Muscle layer of colon (tissue), 2 donors: ENCODE measurements at regions not wholly inside any gene's neighbourhood (a gene's known extent, or its start where the extent isn't known, plus 50 kb on each side); places are given as distances from the start of the nearest gene placed in this dataset.

ENCODE experiments used
- H3K27ac ChIP-seq: one replicate; pipeline ENCODE4 v1.7.0; 2013; ENCODE audit warnings: low read depth, mild to moderate bottlenecking, low read length, moderate library complexity
- H3K27me3 ChIP-seq, 2 donors: one replicate each; pipeline ENCODE4 v1.7.0; 2013; ENCODE audit warnings: low read length in 2 of 2, mild to moderate bottlenecking in 2 of 2; ENCODE audit not compliant: insufficient read depth in 2 of 2, control insufficient read depth in 1 of 2
- H3K36me3 ChIP-seq: one replicate; pipeline ENCODE4 v1.7.0; 2013; ENCODE audit warnings: mild to moderate bottlenecking, low read length; ENCODE audit not compliant: insufficient read depth
- H3K4me1 ChIP-seq: one replicate; pipeline ENCODE4 v1.7.0; 2013; ENCODE audit warnings: mild to moderate bottlenecking, low read length; ENCODE audit not compliant: insufficient read depth
- H3K4me3 ChIP-seq, 2 donors: one replicate each; pipeline ENCODE4 v1.7.0; 2013; ENCODE audit warnings: low read length in 2 of 2, low read depth in 1 of 2, mild to moderate bottlenecking in 1 of 2, moderate library complexity in 1 of 2
- H3K9ac ChIP-seq: one replicate; pipeline ENCODE4 v1.7.0; 2013; ENCODE audit warnings: low read length
- H3K9me3 ChIP-seq: one replicate; pipeline ENCODE4 v1.7.0; 2013; ENCODE audit warnings: mild to moderate bottlenecking, low read length
- donor health status: abdominal sarcoma.
- donor health status: Adenocarcinoma of cecum.

- H3K9ac ChIP-seq = no peak overlapping the region
- H3K36me3 ChIP-seq = no peaks in the 10 kb centered on the region
- H3K27me3 ChIP-seq = no peaks in the 10 kb centered on the region
These were observed 809.9 kb upstream of the RGS18 start for GRCh38 chr1:191348328-191348727.

GRCh38 chr1:191350938-191351337, 807.3 kb upstream of the RGS18 start:
- no peaks in the 10 kb centered on the region for H3K9me3 ChIP-seq
- no peaks in the 10 kb centered on the region for H3K36me3 ChIP-seq
- no peak overlapping the region for H3K9ac ChIP-seq
- H3K27ac ChIP-seq = no peak overlapping the region
- H3K4me3 ChIP-seq = no peak overlapping the region
- no peaks in the 10 kb centered on the region for H3K27me3 ChIP-seq
- no peaks in the 10 kb centered on the region for H3K4me1 ChIP-seq

More at GRCh38 chr1:191348328-191348727, 809.9 kb upstream of the RGS18 start:
- Histone ChIP-seq H3K4me1 (no peaks in the 10 kb centered on the region), H3K9me3 (no peaks in the 10 kb centered on the region), H3K27ac (no peak overlapping the region), H3K4me3 (no peak overlapping the region)

- no peak overlapping the region for H3K4me3 ChIP-seq
- no peaks in the 10 kb centered on the region for H3K36me3 ChIP-seq
- no peak overlapping the region for H3K27ac ChIP-seq
- H3K9ac ChIP-seq = no peak overlapping the region
- no peaks in the 10 kb centered on the region for H3K9me3 ChIP-seq
- no peaks in the 10 kb centered on the region for H3K4me1 ChIP-seq
- no peaks in the 10 kb centered on the region for H3K27me3 ChIP-seq
These were observed 799.5 kb upstream of the RGS18 start for GRCh38 chr1:191358724-191359123.

- Histone ChIP-seq H3K9me3 (no peaks in the 10 kb centered on the region), H3K4me3 (no peak overlapping the region), H3K27ac (no peak overlapping the region)
These were observed 791.6 kb upstream of the RGS18 start for GRCh38 chr1:191366686-191367085.

GRCh38 chr1:191368891-191369654, 789.2 kb upstream of the RGS18 start:
- Histone ChIP-seq H3K36me3 (no peaks in the 10 kb centered on the region), H3K27me3 (no peaks in the 10 kb centered on the region), H3K4me3 (peak overlapping the region in 1 of 2 donors; percentile 47), H3K9ac (no peak overlapping the region), H3K4me1 (peaks cover 18% of the 10 kb centered on the region), H3K27ac (peak overlapping the region; percentile 73), H3K9me3 (no peaks in the 10 kb centered on the region)

More at GRCh38 chr1:191366686-191367085, 791.6 kb upstream of the RGS18 start:
- H3K36me3 ChIP-seq = no peaks in the 10 kb centered on the region
- peaks cover 18% of the 10 kb centered on the region for H3K4me1 ChIP-seq
- no peaks in the 10 kb centered on the region for H3K27me3 ChIP-seq
- H3K9ac ChIP-seq = no peak overlapping the region

- Histone ChIP-seq H3K9ac (no peak overlapping the region), H3K4me1 (peaks cover 18% of the 10 kb centered on the region), H3K27me3 (no peaks in the 10 kb centered on the region), H3K36me3 (no peaks in the 10 kb centered on the region), H3K27ac (peak overlapping the region; percentile 58), H3K9me3 (no peaks in the 10 kb centered on the region), H3K4me3 (no peak overlapping the region)
These were observed 786.6 kb upstream of the RGS18 start for GRCh38 chr1:191371626-191372025.

- no peak overlapping the region for H3K4me3 ChIP-seq
- H3K9me3 ChIP-seq = no peaks in the 10 kb centered on the region
- H3K27me3 ChIP-seq = no peaks in the 10 kb centered on the region
- H3K27ac ChIP-seq = no peak overlapping the region
- no peaks in the 10 kb centered on the region for H3K4me1 ChIP-seq
- no peaks in the 10 kb centered on the region for H3K36me3 ChIP-seq
- no peak overlapping the region for H3K9ac ChIP-seq
These were observed 770.0 kb upstream of the RGS18 start for GRCh38 chr1:191388283-191388682.

GRCh38 chr1:191396622-191397021, 761.6 kb upstream of the RGS18 start:
- no peaks in the 10 kb centered on the region for H3K9me3 ChIP-seq
- H3K27me3 ChIP-seq = no peaks in the 10 kb centered on the region
- H3K9ac ChIP-seq = no peak overlapping the region
- H3K4me1 ChIP-seq = no peaks in the 10 kb centered on the region
- H3K4me3 ChIP-seq = no peak overlapping the region
- H3K36me3 ChIP-seq = no peaks in the 10 kb centered on the region
- no peak overlapping the region for H3K27ac ChIP-seq

GRCh38 chr1:191398551-191398950, 759.7 kb upstream of the RGS18 start:
- Histone ChIP-seq H3K36me3 (no peaks in the 10 kb centered on the region), H3K9ac (no peak overlapping the region), H3K9me3 (no peaks in the 10 kb centered on the region), H3K4me1 (no peaks in the 10 kb centered on the region), H3K4me3 (no peak overlapping the region), H3K27me3 (no peaks in the 10 kb centered on the region), H3K27ac (no peak overlapping the region)

GRCh38 chr1:191405417-191405816, 752.8 kb upstream of the RGS18 start:
- Histone ChIP-seq H3K27ac (no peak overlapping the region), H3K4me1 (no peaks in the 10 kb centered on the region), H3K9me3 (no peaks in the 10 kb centered on the region), H3K4me3 (no peak overlapping the region), H3K36me3 (no peaks in the 10 kb centered on the region), H3K27me3 (no peaks in the 10 kb centered on the region), H3K9ac (no peak overlapping the region)

GRCh38 chr1:191414981-191415640, 743.2 kb upstream of the RGS18 start:
- no peaks in the 10 kb centered on the region for H3K9me3 ChIP-seq
- no peaks in the 10 kb centered on the region for H3K4me1 ChIP-seq
- H3K27me3 ChIP-seq = no peaks in the 10 kb centered on the region
- no peak overlapping the region for H3K4me3 ChIP-seq
- no peak overlapping the region for H3K27ac ChIP-seq
- no peaks in the 10 kb centered on the region for H3K36me3 ChIP-seq
- H3K9ac ChIP-seq = no peak overlapping the region

GRCh38 chr1:191419842-191420241, 738.4 kb upstream of the RGS18 start:
- Histone ChIP-seq H3K36me3 (no peaks in the 10 kb centered on the region), H3K27ac (no peak overlapping the region), H3K4me3 (no peak overlapping the region), H3K27me3 (no peaks in the 10 kb centered on the region), H3K9me3 (no peaks in the 10 kb centered on the region), H3K4me1 (no peaks in the 10 kb centered on the region), H3K9ac (no peak overlapping the region)
